SJSA1 (cell line): ENCODE measurements at regions not wholly inside any gene's neighbourhood (a gene's known extent, or its start where the extent isn't known, plus 50 kb on each side); places are given as distances from the start of the nearest gene placed in this dataset.
A peak's percentile ranks its signal among the peaks of the same experiment; 100 is the strongest.

Experiments
- DNase-seq, 2 experiments: peaks; one replicate each; pipeline ENCODE4 v3.0.0-alpha.2; 2015 to 2020; ENCODE audit warnings: low spot score in 2 of 2, low read depth in 1 of 2
- H3K27ac ChIP-seq: fragments of 250-450 bp; sonication (Bioruptor Pico); 2 replicates; pipeline ENCODE4 v1.5.1; 2020; ENCODE audit warnings: mild to moderate bottlenecking, moderate library complexity
- H3K27me3 ChIP-seq: fragments of 250-450 bp; sonication (Bioruptor Pico); replicated peaks from 2 replicates; pipeline ENCODE4 v1.5.1; 2020; ENCODE audit warnings: mild to moderate bottlenecking, moderate library complexity
- H3K36me3 ChIP-seq: fragments of 250-450 bp; sonication (Bioruptor Pico); 2 replicates; pipeline ENCODE4 v1.5.1; 2020; ENCODE audit warnings: mild to moderate bottlenecking
- H3K4me1 ChIP-seq: fragments of 250-450 bp; sonication (Bioruptor Pico); replicated peaks from 2 replicates; pipeline ENCODE4 v1.6.1; 2021; ENCODE audit warnings: mild to moderate bottlenecking
- H3K4me3 ChIP-seq: fragments of 250-450 bp; sonication (Bioruptor Pico); 2 replicates; pipeline ENCODE4 v1.5.1; 2020; ENCODE audit warnings: mild to moderate bottlenecking
- H3K9me3 ChIP-seq: fragments of 250-450 bp; sonication (Bioruptor Pico); replicated peaks from 2 replicates; pipeline ENCODE4 v1.5.1; 2020; ENCODE audit warnings: mild to moderate bottlenecking

GRCh38 chr14:98022541-98023520, 1225.6 kb downstream of the VRK1 start:
- H3K27me3 ChIP-seq, result no peaks in the 10 kb centered on the region
- H3K4me3 ChIP-seq, result no peak overlapping the region
- H3K4me1 ChIP-seq, result no peaks in the 10 kb centered on the region
- no peaks in the 10 kb centered on the region for H3K36me3 ChIP-seq
- H3K9me3 ChIP-seq, result no peaks in the 10 kb centered on the region; the same call in 1 of the 2 replicates
- DNase-seq, result no peak
- no peak overlapping the region for H3K27ac ChIP-seq

DNA sequence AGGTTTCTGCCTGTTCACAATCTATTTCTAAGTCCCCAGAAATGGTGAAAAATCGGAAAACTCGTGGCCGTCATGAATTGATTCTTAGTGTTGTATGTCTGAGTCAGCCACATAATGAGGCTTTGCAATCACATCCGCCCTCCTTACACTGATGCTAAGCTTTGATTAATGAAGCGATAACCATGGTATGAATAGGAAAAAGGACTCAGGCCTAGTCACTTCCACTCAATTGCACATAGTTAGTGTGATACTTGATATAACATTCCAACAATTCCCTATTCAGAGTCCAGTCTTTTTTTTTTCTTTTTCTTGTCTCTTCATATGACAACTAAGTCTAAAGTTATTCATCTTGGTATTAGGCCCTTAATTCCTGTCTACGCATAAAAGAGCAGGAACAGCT, 1231.0 kb downstream of the VRK1 start:
- H3K4me3 ChIP-seq, result no peak overlapping the region
- H3K27ac ChIP-seq, result no peak overlapping the region
- H3K9me3 ChIP-seq, result no peaks in the 10 kb centered on the region; the same call in 1 of the 2 replicates
- no peaks in the 10 kb centered on the region for H3K36me3 ChIP-seq
- DNase-seq, result no peak
- no peaks in the 10 kb centered on the region for H3K4me1 ChIP-seq
- H3K27me3 ChIP-seq, result no peaks in the 10 kb centered on the region

GRCh38 chr14:98035396-98035795, 1236.6 kb downstream of the BCL11B start:
- no peak overlapping the region for H3K4me3 ChIP-seq
- H3K27ac ChIP-seq, result no peak overlapping the region
- no peak for DNase-seq
- H3K4me1 ChIP-seq, result no peaks in the 10 kb centered on the region
- H3K27me3 ChIP-seq, result no peaks in the 10 kb centered on the region
- 0 out of 2 replicates have a peak, but pooled peaks cover 3% of the 10 kb centered on the region for H3K9me3 ChIP-seq
- no peaks in the 10 kb centered on the region for H3K36me3 ChIP-seq

DNA sequence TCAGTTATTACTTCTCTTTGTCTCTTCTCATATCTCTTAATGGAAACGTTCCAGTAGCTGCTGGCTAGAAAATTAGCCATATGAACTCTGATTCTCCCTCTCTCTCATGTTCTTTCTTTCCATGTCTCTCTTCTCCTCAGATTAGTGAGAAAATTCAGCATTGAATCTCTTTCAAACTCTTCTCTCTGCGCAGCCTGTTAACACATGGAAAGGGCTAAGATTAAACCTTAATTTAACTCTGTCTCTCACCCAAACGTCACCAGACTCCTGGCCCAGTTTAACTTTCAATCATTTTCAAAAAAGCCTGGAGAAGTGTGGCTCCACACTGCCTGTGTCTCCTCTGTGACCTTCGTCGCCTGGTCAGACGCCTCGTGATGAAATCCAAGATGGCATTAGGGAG, 1234.2 kb downstream of the BCL11B start:
- DNase-seq, result no peak
- H3K4me1 ChIP-seq, result no peaks in the 10 kb centered on the region
- H3K27me3 ChIP-seq, result no peaks in the 10 kb centered on the region
- no peak overlapping the region for H3K27ac ChIP-seq
- no peak overlapping the region for H3K4me3 ChIP-seq
- H3K9me3 ChIP-seq, result 0 out of 2 replicates have a peak, but pooled peaks cover 3% of the 10 kb centered on the region
- no peaks in the 10 kb centered on the region for H3K36me3 ChIP-seq

DNA sequence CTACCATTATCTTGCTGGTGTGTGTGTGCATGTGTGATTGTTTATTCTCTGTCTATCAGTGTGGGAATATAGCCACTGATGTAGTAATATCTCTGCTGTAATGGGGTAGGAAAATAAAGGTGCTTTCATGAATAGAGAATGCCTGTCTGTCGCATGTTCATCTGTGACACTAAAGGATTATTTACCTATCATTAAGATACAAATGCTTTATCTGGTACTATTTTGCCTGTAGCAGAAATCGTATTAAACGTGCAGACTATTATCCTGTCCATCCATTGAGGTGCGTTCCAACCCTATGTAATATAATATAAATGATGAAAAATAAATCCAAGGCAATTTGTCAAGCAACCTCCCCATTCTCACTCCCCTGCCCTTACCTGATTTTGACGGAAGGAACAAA, 1215.1 kb downstream of the BCL11B start:
- no peak overlapping the region for H3K4me3 ChIP-seq
- DNase-seq, result no peak
- no peaks in the 10 kb centered on the region for H3K27me3 ChIP-seq
- no peaks in the 10 kb centered on the region for H3K36me3 ChIP-seq
- no peak overlapping the region for H3K27ac ChIP-seq
- no peaks in the 10 kb centered on the region for H3K4me1 ChIP-seq
- H3K9me3 ChIP-seq, result no peaks in the 10 kb centered on the region

DNA sequence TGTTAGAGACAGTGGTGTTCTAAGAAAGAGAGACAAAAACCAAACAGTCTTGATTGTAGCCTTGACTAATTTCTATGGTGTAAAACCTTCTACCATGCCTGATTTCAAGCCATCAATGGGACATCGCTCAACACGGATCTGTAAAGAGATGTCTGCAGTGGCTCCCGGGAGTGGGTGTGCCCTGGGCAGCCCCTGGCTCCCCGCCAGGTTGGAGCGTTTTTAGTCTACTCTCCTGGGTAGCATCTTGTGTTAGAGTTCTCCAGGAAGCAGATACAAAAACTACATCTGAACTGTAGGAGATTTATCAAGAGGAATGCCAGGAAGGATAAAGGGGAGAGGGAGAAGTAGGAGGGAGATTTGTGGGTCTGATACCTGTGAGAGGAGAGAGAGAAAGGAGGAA, 1212.9 kb downstream of the BCL11B start:
- H3K27me3 ChIP-seq, result no peaks in the 10 kb centered on the region
- DNase-seq, result no peak
- no peaks in the 10 kb centered on the region for H3K36me3 ChIP-seq
- H3K9me3 ChIP-seq, result no peaks in the 10 kb centered on the region
- no peak overlapping the region for H3K4me3 ChIP-seq
- no peak overlapping the region for H3K27ac ChIP-seq
- no peaks in the 10 kb centered on the region for H3K4me1 ChIP-seq

GRCh38 chr14:98062083-98062482, 1209.9 kb downstream of the BCL11B start:
- Histone ChIP-seq H3K9me3 (no peaks in the 10 kb centered on the region), H3K4me3 (no peak overlapping the region), H3K27me3 (no peaks in the 10 kb centered on the region), H3K4me1 (no peaks in the 10 kb centered on the region), H3K36me3 (no peaks in the 10 kb centered on the region), H3K27ac (no peak overlapping the region)
- DNase-seq, result no peak

GRCh38 chr14:98069712-98070171, 1202.3 kb downstream of the BCL11B start:
- peak in 1 of 2 experiments; percentile 14 for DNase-seq
- no peak overlapping the region for H3K27ac ChIP-seq
- H3K9me3 ChIP-seq, result no peaks in the 10 kb centered on the region
- H3K27me3 ChIP-seq, result no peaks in the 10 kb centered on the region
- H3K4me1 ChIP-seq, result no peaks in the 10 kb centered on the region
- H3K4me3 ChIP-seq, result no peak overlapping the region
- H3K36me3 ChIP-seq, result no peaks in the 10 kb centered on the region

GRCh38 chr14:98070536-98070935, 1201.5 kb downstream of the BCL11B start:
- H3K36me3 ChIP-seq, result no peaks in the 10 kb centered on the region
- H3K4me1 ChIP-seq, result no peaks in the 10 kb centered on the region
- no peaks in the 10 kb centered on the region for H3K27me3 ChIP-seq
- no peaks in the 10 kb centered on the region for H3K9me3 ChIP-seq
- DNase-seq, result no peak
- H3K27ac ChIP-seq, result no peak overlapping the region
- H3K4me3 ChIP-seq, result no peak overlapping the region

DNA sequence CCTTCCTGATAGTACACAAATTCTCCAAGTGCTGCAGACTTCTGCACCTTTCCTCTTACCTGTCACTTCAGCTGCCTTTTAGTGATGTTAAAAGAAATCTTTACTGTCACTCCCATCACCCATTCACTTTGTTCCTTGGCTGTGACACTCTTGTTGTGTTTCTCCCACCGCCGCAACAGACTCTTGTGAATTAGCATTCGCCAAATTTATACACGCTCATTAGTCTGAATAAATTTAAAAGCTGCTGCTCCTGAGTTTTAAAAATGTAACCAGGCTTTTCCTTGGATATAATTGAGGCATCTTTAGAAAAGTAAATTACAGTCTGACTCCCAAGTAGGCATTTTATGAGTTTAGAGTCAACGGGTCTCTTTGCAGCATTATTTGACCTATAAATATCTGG, 1197.9 kb downstream of the BCL11B start:
- no peaks in the 10 kb centered on the region for H3K27me3 ChIP-seq
- H3K4me1 ChIP-seq, result no peaks in the 10 kb centered on the region
- no peak overlapping the region for H3K27ac ChIP-seq
- no peak overlapping the region for H3K4me3 ChIP-seq
- H3K9me3 ChIP-seq, result no peaks in the 10 kb centered on the region
- H3K36me3 ChIP-seq, result no peaks in the 10 kb centered on the region
- no peak for DNase-seq

DNA sequence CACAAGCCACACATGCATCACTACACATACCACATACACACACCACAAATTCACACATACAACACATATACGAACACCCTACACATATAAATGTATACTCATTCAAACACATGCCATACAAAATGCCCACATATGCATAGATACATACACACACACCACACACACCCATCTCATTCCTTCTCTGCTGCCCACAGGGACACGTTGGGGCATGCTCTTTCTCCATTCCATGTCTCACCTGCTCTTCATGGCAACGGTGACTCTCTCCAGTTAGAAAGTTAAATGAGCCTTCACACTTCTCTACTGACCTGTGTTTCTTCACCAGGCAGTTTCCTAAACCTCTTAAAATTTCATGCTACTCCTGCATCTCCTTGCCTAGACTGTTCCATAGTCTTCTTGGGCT, 1194.8 kb downstream of the BCL11B start:
- DNase-seq, result no peak
- H3K27ac ChIP-seq, result no peak overlapping the region
- H3K4me1 ChIP-seq, result no peaks in the 10 kb centered on the region
- H3K4me3 ChIP-seq, result no peak overlapping the region
- H3K36me3 ChIP-seq, result no peaks in the 10 kb centered on the region
- no peaks in the 10 kb centered on the region for H3K9me3 ChIP-seq
- no peaks in the 10 kb centered on the region for H3K27me3 ChIP-seq

DNA sequence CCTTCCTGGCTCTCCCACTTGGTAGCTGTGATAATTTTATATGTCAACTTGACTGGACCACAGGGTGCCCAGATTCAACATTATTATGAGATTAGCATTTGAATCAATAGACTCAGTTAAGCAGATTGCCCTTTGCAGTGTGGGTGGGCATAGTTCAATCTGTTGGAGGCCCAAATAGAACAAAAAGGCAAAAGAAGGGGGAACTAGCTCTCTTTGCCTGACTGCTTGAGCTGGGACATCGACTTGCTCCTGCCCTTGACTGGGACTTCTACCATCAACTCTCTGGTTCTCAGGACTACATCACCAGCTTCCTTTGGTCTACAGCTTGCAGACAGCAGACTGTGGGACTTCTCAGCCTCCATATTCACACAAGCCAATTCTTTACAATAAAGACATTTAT, 1189.2 kb downstream of the BCL11B start:
- H3K9me3 ChIP-seq, result no peaks in the 10 kb centered on the region
- H3K4me1 ChIP-seq, result no peaks in the 10 kb centered on the region
- H3K36me3 ChIP-seq, result no peaks in the 10 kb centered on the region
- no peak overlapping the region for H3K4me3 ChIP-seq
- no peak overlapping the region for H3K27ac ChIP-seq
- no peaks in the 10 kb centered on the region for H3K27me3 ChIP-seq
- DNase-seq, result no peak

GRCh38 chr14:98085751-98086150, 1186.2 kb downstream of the BCL11B start:
- Histone ChIP-seq H3K4me3 (no peak overlapping the region), H3K4me1 (no peaks in the 10 kb centered on the region), H3K36me3 (no peaks in the 10 kb centered on the region), H3K27ac (no peak overlapping the region), H3K27me3 (no peaks in the 10 kb centered on the region), H3K9me3 (no peaks in the 10 kb centered on the region)
- no peak for DNase-seq

DNA sequence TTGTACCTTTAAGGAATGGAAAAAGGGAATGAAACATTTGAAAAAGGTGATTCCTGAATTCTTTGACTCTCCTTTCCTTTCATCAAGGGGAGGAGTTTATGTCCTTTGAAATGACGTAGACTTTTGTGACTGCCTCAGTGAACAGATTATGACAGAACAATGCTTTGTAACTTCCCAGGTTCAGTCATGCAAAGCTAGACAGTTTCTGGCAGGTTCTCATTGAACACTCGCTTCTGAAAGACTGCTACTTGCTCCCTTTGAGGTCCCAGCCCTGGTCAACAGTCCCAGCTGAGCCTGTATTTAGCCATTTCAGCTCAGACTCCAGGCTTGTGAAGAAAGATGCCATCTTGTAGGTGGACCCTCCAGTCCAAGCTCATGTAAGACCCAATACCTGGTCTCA, 1178.9 kb downstream of the BCL11B start:
- H3K36me3 ChIP-seq, result no peaks in the 10 kb centered on the region
- no peak overlapping the region for H3K4me3 ChIP-seq
- no peaks in the 10 kb centered on the region for H3K4me1 ChIP-seq
- no peak overlapping the region for H3K27ac ChIP-seq
- no peak for DNase-seq
- no peaks in the 10 kb centered on the region; the same call in 1 of the 2 replicates for H3K9me3 ChIP-seq
- no peaks in the 10 kb centered on the region for H3K27me3 ChIP-seq
